OCI-LY3 (cell line): ENCODE measurements at regions not wholly inside any gene's neighbourhood (a gene's known extent, or its start where the extent isn't known, plus 50 kb on each side); places are given as distances from the start of the nearest gene placed in this dataset.

Experiments
- H2AFZ ChIP-seq: fragments of 200-600, 300-600 bp; shearing (Covaris generic); 2 replicates; pipeline ENCODE4 v1.6.0; 2014; ENCODE audit warnings: antibody characterized with exemption, low read depth, low read length
- H3K27ac ChIP-seq: fragments of 200-600, 300-600 bp; sonication (generic); 2 replicates; pipeline ENCODE4 v1.5.1; 2014; ENCODE audit warnings: mild to moderate bottlenecking, low read length, moderate library complexity, mixed read lengths
- H3K27me3 ChIP-seq: fragments of 200-600, 300-600 bp; sonication (generic); 2 replicates; pipeline ENCODE4 v1.6.1; 2014; ENCODE audit warnings: low read depth, low read length, mixed read lengths
- H3K36me3 ChIP-seq: fragments of 200-600, 300-600 bp; sonication (generic); replicated peaks from 2 replicates; pipeline ENCODE3; 2014; ENCODE audit warnings: low read depth, low read length, mixed read lengths
- H3K4me1 ChIP-seq: fragments of 300-600, 200-600 bp; sonication (generic); 2 replicates; pipeline ENCODE4 v1.6.1; 2014; ENCODE audit warnings: low read length, mixed read lengths
- H3K4me2 ChIP-seq: fragments of 200-600, 300-600 bp; sonication (generic); 2 replicates; pipeline ENCODE4 v1.6.1; 2014; ENCODE audit warnings: low read length, mixed read lengths
- H3K4me3 ChIP-seq: fragments of 300-600, 200-600 bp; sonication (generic); 2 replicates; pipeline ENCODE4 v1.5.1; 2014; ENCODE audit warnings: antibody characterized with exemption, mild to moderate bottlenecking, low read length, moderate library complexity
- H3K79me2 ChIP-seq: fragments of 300-600, 200-600 bp; shearing (Covaris generic); 2 replicates; pipeline ENCODE4 v1.6.1; 2014; ENCODE audit warnings: mild to moderate bottlenecking, low read length, mixed read lengths
- H3K9ac ChIP-seq: fragments of 300-600, 200-600 bp; shearing (Covaris generic); 2 replicates; pipeline ENCODE4 v1.6.0; 2014; ENCODE audit warnings: mild to moderate bottlenecking, low read length, moderate library complexity
- H3K9me3 ChIP-seq: fragments of 200-600, 300-600 bp; shearing (Covaris generic); 2 replicates; pipeline ENCODE4 v1.6.1; 2014; ENCODE audit warnings: low read length, mixed read lengths; ENCODE audit not compliant: insufficient read depth
- H4K20me1 ChIP-seq: fragments of 200-600, 300-600 bp; sonication (generic); 2 replicates; pipeline ENCODE4 v1.6.1; 2016; ENCODE audit warnings: low read length, mixed read lengths; ENCODE audit not compliant: insufficient read depth
- EZH2phosphoT487 ChIP-seq: fragments of 200-600 bp; shearing (Covaris generic); IDR thresholded peaks from 2 replicates; pipeline ENCODE4 v1.6.1; 2018; ENCODE audit warnings: antibody characterized with exemption, mixed run types, low read depth
- TF ChIP-seq, protein P1 (sequence below): fragments of 200-600, 300-600 bp; sonication (generic); IDR thresholded peaks from 2 replicates; pipeline ENCODE4 v1.5.1; 2014; ENCODE audit warnings: antibody characterized with exemption, low read length, low read depth

DNA sequence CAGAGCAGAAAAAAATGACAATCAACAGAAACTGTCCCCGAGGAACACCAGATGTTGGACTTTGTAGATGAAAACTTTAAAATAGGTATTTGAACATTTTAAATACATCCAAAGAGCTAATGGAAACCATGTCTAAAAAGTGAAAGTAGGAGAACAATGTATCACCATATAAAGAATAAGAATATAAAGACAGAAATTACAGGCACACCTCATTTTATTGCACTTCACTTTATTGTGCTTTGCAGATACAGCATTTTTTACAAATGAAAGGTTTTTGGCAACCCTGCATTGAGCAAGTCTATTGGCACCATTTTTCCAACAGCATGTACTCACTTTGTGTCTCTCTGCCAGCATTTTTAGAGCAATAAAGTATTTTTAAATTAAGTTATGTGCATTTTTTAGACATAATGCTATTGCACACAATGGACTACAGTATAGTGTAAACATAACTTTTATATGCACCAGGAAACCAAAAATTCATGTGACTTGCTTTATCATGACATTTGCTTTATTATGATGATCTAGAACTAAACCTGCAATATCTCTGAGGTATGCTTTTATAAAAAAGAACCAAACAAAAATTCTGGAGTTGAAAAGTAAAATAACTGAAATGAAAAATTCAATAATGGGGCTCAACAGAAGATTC is 212.4 kb upstream of the CASK start:
- no peak overlapping the region for H3K27ac ChIP-seq
- H3K4me1 ChIP-seq = no peaks in the 10 kb centered on the region
- no peaks in the 10 kb centered on the region for H3K36me3 ChIP-seq
- no peak overlapping the region for H3K4me2 ChIP-seq
- H3K9me3 ChIP-seq = no peaks in the 10 kb centered on the region; the same call in 1 of the 2 replicates
- H2AFZ ChIP-seq = no peak overlapping the region
- H3K9ac ChIP-seq = no peak overlapping the region
- H3K4me3 ChIP-seq = no peak overlapping the region
- H3K27me3 ChIP-seq = no peaks in the 10 kb centered on the region
- H3K79me2 ChIP-seq = no peaks in the 10 kb centered on the region
- TF ChIP-seq, protein P1, sequence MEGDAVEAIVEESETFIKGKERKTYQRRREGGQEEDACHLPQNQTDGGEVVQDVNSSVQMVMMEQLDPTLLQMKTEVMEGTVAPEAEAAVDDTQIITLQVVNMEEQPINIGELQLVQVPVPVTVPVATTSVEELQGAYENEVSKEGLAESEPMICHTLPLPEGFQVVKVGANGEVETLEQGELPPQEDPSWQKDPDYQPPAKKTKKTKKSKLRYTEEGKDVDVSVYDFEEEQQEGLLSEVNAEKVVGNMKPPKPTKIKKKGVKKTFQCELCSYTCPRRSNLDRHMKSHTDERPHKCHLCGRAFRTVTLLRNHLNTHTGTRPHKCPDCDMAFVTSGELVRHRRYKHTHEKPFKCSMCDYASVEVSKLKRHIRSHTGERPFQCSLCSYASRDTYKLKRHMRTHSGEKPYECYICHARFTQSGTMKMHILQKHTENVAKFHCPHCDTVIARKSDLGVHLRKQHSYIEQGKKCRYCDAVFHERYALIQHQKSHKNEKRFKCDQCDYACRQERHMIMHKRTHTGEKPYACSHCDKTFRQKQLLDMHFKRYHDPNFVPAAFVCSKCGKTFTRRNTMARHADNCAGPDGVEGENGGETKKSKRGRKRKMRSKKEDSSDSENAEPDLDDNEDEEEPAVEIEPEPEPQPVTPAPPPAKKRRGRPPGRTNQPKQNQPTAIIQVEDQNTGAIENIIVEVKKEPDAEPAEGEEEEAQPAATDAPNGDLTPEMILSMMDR = no peak
- TF ChIP-seq EZH2phosphoT487 = no peak
- no peaks in the 10 kb centered on the region for H4K20me1 ChIP-seq

DNA sequence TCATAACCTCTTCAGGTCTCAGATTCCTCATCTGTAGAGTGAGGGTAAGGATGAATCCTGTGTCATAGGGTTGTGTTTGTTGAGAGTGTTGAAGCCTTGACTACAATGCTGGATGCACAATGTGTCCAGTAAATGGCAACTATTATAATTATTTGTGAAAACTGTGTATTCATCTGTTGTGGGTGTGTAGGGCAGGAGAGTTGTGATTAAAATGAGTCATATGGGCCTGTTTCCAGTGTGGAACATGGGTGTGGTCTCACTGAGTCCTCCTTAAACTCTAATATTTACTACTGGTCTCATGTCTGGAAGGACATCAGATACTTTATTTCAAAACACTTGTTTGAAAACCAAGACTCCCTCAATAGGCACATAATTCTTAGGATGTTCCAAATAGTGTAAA is 208.5 kb upstream of the CASK start:
- Histone ChIP-seq H3K27ac (no peak overlapping the region), H3K4me2 (no peak overlapping the region), H3K27me3 (no peaks in the 10 kb centered on the region), H3K79me2 (no peaks in the 10 kb centered on the region), H3K4me3 (no peak overlapping the region), H3K9ac (no peak overlapping the region), H3K4me1 (no peaks in the 10 kb centered on the region), H2AFZ (no peak overlapping the region), H4K20me1 (no peaks in the 10 kb centered on the region), H3K9me3 (no peaks in the 10 kb centered on the region; the same call in 1 of the 2 replicates), H3K36me3 (no peaks in the 10 kb centered on the region)
- TF ChIP-seq EZH2phosphoT487 = no peak
- TF ChIP-seq, protein P1 = no peak

DNA sequence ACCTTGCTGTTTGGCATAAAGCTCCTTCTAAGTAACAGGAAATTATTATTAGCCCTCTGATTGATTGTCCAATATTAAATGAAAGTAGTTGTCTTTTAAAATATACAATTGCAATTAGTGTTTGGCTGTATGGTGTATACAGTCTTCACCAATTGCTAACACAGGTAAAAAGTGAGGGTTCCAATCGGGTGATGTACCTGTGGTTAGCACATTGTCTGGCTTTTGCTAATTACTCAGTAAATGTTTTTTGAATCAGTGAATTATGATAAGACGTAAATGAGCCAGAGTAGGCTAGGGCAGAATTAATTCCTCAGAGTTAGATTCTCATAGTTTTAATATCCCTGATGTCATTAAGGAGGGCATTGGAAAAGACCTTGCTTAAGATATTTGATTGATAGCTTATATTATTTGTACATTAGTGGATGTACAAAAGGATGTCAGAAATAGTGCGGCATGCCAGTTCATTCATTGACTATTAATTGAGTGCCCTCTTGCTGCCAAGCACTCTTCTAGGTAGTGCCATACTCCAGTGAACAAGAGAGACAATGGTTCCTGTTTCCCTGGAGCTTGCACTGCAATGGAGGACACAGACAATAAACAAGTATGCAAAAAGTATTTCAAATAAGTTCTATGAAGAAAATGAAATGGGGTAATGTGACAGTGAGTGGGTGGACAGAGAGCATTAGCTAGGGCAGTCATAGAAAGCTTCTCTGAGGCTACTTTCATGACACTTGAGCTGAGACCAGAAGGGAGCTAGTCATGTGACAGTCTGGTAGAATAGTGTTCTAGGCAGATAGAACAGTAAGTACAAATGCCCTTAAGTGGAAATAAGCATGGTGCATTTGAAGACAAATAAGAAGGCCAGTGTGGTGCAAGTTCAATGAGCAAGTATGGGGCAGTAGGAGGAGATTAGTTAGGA is 205.9 kb upstream of the CASK start:
- H4K20me1 ChIP-seq = no peaks in the 10 kb centered on the region
- no peak for TF ChIP-seq EZH2phosphoT487
- TF ChIP-seq, protein P1 = no peak
- no peak overlapping the region for H3K4me2 ChIP-seq
- no peak overlapping the region for H2AFZ ChIP-seq
- H3K9me3 ChIP-seq = no peaks in the 10 kb centered on the region
- H3K9ac ChIP-seq = no peak overlapping the region
- no peaks in the 10 kb centered on the region for H3K36me3 ChIP-seq
- no peak overlapping the region for H3K27ac ChIP-seq
- no peaks in the 10 kb centered on the region for H3K27me3 ChIP-seq
- H3K4me3 ChIP-seq = no peak overlapping the region
- H3K4me1 ChIP-seq = peaks cover 5% of the 10 kb centered on the region; the same call in 1 of the 2 replicates
- H3K79me2 ChIP-seq = no peaks in the 10 kb centered on the region

DNA sequence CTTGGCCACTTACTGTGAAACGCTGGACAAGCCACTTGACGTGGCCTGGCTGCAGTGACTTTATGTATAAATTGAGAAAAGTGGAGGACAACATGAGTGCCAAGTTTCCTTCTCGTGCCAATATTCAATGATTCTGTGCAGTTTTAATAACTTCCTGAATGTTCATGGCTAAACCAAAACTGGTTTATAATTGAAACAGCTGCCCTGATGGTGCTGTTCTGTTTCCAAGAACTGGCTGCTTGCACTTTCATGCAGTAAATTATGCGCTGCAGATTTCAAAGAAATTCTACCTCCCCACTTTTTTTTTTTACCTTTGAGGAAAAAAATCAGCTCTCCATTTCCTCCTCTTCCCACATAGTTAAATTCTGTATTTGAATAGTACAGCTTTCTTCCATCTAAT is 205.2 kb upstream of the CASK start:
- Histone ChIP-seq H3K4me2 (no peak overlapping the region), H3K36me3 (no peaks in the 10 kb centered on the region), H3K27me3 (no peaks in the 10 kb centered on the region), H3K9ac (no peak overlapping the region), H3K27ac (no peak overlapping the region), H3K79me2 (no peaks in the 10 kb centered on the region), H4K20me1 (no peaks in the 10 kb centered on the region), H3K4me1 (peaks cover 5% of the 10 kb centered on the region; the same call in 1 of the 2 replicates), H3K9me3 (no peaks in the 10 kb centered on the region), H2AFZ (no peak overlapping the region), H3K4me3 (no peak overlapping the region)
- no peak for TF ChIP-seq EZH2phosphoT487
- TF ChIP-seq, protein P1 = no peak
